GM18909 (cell line): ENCODE measurements at regions not wholly inside any gene's neighbourhood (a gene's known extent, or its start where the extent isn't known, plus 50 kb on each side); places are given as distances from the start of the nearest gene placed in this dataset.
"Not testable (repeated sequence)": the region's sequence is repeated elsewhere in the genome, so short reads cannot be mapped to it uniquely, and the experiment has no call there.

Source experiments
- ATAC-seq: cut with Tn5 transposase; IDR thresholded peaks from one replicate; pipeline ENCODE4 v1.9.1; 2021; ENCODE audit warnings: mild to moderate bottlenecking; ENCODE audit not compliant: unreplicated experiment, poor library complexity

DNA sequence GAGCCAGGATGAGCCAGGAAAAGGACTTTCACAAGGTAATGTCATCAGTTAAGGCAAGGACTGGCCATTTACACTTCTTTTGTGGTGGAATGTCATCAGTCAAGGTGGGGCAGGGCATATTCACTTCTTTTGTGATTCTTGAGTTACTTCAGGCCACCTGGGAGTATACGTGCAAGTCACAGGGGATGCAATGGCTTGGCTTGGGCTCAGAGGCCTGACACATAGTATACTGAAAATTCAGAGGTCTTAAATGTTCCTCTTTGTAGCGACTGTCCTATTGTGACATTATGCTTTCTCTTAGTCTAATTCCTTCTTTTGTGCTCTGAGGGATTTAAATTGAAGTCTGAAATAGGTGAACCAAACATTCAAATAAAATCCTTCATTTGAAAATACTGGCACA lies 121.8 kb upstream of the TFPI start:
- not testable (repeated sequence) for ATAC-seq

DNA sequence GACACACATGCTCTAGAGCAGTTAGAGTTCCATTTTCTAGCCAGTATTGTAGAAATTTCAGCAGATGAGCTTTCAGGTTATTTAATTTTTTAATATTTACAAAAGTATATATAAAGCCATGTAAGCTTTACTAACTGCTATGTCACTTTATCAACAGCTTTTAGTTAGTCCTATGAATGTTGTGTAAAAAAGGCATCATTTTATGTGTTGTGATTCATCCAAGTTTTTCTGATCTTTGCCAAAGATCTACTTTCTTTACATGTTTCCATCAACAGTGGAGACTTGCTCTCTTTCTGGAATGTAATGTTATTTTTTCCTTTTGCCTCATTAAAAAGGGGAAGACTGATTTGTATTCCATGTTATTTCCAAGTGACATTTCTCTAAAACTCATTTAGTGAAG lies 125.2 kb upstream of the TFPI start:
- no peak for ATAC-seq

DNA sequence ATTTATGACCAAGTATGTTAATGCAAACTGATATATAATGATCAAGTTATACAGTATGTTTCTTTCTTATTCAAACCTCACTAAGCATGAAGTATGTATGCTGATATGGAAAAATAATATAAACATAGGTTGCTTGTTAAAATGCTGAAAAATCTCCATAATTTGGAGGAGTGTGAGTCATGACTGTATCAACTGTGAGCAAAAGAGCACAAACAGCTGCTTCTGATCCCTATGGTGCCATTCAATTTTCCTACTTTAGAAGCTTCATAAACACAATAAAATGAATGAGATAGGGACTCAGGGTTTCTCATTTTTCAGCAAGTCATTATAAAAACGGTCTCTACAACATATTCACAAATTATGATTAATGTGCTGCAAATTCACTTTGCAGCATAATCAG lies 129.9 kb upstream of the TFPI start:
- no peak for ATAC-seq

DNA sequence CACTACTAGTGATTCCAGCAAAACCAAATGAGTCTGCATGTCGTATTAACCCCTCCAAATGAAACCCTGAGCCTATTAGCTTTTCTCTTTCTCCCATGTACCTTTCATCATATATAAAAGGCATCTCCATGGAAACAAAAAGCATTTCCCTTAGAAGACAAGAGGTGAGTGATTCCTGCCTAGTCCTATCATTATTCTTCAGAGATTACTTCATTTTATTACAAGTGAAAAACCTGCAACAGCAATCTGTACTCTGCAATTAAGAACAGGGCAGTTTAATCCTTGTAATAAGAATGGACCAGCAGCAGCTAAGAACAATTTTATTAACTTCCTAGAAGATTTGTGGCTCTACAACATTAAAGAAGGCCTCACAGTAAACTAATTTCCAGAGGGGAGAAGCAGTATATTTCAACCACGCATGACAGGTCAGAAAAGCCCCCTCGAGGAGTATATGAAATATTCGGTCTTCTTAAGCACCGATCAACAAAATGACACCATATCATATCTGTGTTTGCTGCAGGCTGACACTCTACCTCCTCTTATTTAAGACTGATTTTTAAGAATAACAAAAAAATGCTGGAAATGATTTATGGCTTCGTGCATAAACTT lies 132.3 kb upstream of the TFPI start:
- no peak for ATAC-seq

DNA sequence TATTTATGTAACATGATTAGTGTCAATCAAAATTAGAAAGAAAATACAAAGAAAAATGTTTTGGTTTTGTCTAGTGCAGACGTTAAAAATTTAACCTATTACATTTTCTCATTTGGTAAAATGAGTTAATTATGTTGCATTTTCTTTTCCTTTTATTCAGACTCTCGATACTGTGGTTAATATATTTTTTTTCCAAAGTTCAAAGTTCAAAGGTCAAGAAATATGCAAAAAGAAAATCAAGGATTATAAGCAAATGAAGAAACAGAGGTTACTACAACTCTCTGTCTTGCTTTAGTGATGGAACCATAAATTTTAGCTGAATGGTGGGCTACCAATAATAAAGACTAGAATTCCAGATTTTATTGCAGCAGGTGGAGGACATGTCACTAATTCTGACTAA lies 133.3 kb upstream of the TFPI start:
- no peak for ATAC-seq

DNA sequence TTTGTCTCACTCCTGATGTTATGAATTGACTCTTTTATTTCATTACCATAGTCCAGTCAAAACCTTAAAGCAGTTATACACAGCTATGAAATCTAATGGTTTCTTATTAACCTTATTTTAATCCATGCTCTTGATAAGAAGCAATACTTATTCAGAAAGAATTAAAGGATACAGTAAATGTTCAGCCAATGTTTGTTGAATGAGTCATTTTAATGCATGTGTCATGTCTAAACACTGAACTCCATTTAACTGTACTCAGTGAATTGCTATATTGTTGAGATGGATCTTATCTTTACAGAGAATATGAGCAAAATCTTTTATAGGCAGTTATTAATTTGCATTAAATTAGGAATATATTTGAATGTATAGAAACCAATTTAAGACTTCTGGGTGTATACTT lies 135.1 kb upstream of the TFPI start:
- ATAC-seq, result no peak

DNA sequence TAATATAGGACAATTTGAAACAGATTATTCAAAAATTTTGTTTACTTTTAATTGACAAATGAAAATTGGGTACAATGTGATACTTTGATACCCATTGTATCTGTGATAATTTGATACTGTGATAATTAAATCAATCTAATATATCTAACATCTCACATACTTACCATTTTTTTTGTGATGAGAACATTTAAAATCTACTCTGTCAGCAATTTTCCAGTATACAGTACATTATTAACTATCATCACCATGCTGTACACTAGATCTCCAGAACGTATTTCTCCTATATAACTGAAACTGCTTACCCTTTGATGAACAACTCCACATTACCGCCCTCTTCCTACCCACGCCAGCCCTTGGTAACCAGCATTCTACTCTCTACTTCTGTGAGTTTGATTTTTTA lies 139.7 kb upstream of the TFPI start:
- ATAC-seq, result no peak

DNA sequence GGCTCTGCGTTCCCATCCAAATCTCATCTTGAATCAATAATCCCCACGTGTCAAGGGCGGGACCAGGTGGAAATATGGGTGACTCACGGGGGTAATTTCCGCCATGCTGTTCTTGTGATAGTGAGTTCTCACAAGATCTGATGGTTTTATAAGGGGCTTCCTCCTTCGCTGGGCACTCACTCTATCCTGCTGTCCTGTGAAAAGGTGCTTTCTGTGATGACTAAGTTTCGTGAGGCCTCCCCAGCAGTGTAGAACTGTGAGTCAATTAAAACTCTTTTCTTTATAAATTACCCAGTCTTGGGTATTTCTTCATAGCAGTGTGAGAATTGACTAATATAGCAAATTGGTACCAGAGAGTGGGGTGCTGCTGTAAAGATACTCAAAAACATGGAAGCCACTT lies 142.4 kb upstream of the TFPI start:
- ATAC-seq, result not testable (repeated sequence)

DNA sequence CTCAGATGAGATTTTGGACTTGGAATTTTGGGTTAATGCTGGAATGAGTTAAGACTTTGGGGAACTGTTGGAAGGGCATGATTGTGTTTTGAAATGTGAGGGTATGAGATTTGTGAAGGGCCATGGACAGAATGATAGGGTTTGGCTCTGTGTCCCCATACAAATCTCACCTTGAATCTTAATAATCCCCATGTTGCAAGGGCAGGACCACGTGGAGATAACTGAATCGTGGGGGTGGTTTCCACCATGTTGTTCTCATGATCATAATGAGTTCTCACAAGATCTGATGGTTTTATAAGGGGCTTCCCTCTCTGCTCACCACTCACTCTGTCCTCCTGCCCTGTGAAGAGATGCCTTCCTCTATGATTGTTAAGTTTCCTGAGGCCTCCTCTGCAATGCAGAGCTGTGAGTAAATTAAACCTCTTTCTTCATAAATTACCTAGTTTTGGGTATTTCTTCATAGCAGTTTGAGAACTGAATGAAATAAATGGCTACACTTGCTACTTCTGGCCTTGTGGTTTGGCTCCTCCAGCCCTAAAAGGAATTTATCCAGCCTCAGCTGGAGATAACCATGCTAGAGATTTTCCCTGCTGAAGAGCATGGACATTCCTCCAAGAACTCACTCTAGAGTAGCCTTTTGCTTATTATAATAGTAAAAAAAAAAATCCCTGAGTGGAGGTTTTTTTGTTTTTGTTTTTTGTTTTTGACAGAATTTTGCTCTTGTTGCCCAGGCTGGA lies 144.3 kb upstream of the TFPI start:
- no peak for ATAC-seq

DNA sequence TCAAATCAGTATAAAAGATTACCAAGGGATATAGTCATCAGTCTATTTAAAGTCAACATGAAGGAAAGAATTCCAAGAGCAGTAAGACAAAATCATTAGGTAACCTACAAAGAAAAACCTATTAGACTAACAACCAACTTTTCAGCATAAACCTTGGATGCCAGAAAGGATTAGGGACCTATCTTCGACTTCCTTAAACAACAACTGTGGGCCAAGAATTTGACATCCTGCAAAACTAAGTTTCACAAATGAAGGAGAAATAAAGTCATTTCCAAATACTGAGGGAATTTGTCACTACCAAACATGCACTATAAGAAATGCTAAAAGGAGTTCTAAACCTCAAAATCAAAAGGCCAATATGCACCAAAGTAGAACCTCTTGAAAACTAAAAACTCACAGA lies 147.9 kb upstream of the TFPI start:
- ATAC-seq, result no peak

DNA sequence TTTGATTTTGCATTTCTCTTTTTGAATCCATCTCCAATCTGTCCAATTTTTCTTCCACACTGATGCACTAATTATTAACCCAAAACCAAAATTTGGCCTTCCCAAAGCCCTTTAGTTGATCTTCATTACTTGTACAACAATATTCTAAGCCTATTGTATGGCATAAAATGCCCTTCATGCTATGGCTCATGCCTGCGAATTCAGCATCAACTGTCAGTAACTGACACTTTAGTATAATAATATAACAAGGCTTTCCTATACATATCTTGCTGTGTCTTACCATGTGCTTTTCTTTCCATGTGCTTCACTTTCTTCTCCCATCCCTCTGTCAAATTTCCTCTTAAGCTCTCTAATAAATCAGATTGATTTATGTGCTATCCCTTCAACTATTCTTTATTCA lies 154.0 kb upstream of the TFPI start:
- ATAC-seq, result no peak

DNA sequence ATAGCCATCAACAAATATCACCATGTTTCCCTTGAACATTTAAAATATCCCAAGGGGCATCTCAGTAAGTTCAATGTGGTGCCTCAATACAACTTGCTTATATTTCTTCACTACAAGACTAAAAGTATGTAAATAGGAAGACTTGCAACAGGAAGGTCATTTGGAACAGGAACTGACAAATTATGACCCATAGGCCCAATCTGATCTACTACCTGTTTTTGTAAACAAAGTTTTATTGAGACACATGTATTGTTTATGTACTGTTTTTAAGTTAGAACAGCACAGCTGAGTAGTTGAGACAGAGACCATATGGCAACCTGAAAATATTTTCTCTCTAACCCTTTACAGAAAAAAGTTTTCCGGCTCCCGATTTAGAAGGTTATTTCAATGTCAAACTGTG lies 154.8 kb upstream of the TFPI start:
- ATAC-seq, result no peak

DNA sequence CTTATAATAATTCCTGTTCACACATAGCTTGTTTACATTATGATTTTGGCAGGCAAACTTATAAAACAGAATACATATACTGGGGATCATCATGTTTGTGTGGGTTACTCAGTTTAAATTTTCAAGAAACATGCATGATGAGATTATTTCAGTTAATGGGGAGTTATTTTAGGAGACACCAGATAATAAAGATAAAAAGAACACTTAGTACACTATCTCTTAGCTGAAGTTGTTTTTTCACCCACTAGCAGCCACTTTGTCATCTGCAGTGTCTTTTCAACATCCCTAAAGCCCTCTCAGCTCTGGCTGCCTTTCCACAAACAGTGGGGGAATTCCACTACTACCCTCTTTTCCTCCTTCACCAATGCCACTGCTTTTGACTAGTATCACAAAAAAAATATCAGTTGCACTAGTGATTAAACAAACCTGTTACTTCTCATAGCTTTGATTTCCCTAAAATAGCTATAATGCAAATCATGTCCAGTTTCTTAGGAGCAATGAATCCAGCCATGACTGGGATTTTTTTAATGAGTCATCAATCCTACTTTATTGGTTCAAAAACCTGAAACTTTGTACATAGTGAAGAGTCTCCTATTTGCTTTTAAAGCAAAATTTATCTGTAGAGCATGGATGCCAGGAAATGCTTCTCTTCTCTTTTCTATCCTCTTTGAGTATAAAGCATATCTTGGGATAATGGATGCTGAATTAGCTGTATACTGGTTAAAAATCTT lies 156.7 kb upstream of the TFPI start:
- ATAC-seq, result no peak

DNA sequence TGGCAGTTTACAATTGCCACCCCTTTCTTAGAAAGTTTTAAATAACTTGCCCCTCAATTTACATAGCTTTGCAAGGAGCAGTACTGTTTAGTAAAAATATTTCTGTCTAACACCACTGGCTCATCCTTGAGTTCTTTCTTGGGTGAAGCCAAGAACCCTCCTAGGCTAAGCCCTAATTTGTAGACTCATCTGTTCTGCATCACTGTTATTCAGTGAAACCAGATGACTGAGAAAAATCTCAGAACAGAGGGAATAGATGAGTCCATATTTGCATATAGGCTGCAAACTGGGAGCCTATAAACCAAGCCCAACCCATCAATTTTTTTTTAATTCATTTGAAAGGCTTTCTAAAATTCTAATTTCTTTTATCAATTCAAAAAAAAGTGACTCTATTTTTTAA lies 161.4 kb upstream of the TFPI start:
- ATAC-seq, result no peak

DNA sequence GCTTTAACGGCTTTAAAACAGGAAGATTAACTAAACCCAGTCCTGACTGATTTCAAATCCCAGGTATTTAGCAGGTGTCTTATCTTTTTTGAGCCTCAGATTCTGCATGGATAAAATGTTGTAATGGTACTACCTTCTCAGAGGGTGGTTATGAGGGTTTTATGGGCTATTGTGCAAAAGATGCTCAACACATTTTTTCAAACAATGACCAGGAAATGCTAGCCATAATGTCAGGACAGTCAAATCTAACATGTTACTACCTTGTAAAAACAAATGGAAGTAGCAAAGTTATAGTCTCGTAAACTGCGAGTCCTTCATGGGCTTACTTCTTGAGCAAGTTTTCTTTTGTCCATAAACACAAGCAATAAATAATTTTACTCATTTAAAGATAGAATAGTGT lies 162.1 kb upstream of the TFPI start:
- no peak for ATAC-seq

DNA sequence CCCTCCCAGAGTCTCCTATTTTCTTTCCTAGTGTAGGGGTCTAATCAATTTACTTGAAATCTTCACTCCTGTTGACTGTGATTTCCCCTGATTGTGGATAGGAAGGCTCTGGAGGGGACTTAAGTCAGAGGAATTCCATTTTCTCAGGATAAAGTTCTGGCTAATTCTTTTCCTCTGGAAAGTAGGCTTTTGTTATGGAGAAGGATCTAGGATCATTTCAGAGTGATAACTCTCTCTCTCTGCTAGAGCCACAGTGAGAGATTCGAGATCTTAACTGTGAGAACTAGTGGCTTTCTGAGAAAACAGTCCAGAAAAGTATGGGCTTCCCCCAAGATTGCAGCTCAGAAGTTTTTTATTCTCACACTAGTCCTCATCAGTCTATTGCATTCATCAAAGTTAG lies 163.9 kb upstream of the TFPI start:
- no peak for ATAC-seq

DNA sequence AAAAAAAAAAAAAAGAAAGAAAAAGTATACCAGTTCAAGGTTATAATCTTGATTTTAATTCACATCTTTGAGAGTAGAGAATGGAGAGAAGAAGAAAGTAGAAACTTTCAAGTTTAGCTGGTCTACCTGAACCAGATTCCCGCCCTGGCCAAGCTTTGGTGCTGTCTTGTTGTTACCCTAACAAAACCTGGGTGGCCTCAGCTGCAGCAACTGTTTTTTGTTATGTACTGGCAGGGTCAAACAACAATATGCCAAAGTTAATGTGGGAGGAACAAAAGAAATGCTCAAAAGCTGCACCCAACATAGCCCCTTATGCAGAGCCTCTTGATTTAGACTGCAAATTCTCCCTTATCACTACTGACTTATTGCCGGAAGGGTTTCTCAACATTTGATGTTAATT lies 165.3 kb upstream of the TFPI start:
- ATAC-seq, result no peak

DNA sequence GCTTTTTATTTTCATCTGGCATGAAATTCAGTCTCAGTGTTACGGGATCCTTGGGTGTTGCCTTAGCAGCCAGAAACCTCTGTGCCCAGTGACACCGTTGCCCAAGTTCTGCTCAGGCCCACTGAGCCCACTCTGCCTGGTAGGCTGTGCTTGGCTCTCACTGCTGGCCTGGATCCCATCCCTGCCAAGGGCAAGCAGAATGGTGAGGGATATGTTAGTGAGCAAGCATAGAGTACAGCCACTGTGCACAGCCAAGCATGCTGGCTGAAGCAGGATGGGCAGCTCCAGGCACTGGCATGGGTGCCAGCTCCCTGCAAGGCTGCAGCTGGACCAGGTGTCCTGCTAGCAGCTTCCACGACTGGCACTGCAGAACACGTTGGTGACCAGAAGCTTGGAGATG lies 194.7 kb upstream of the TFPI start:
- no peak for ATAC-seq

DNA sequence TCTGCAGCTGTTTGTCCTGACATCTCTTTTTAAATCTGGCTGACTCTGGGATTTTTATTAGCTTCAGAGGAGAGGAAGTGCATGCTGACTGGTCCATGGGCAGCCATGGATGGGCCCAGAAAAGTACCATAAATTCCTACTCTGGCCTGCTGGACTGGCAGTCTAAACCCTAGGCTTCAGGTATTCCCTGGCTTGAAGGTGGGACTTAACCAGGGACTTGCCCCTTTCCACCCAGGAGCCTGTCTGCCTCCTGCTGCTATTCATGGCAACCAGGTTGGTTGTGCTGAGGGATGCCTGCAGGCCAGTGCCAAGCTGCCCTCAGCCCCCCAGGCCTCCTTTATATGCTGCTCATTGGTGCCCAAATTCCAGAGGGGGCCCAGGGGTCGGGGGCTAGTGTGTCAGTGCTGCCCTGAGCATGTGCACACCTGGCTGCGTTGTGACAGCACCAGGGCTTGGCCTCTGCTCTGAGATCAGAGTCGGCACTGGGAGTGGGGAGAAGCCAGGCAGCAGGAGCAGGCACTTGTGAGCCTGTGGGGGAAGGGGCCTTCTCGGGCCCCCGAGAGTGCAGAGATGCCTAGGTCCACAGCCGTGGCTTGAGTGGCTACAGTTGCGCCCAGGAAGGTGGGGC lies 195.7 kb upstream of the TFPI start:
- ATAC-seq, result no peak

DNA sequence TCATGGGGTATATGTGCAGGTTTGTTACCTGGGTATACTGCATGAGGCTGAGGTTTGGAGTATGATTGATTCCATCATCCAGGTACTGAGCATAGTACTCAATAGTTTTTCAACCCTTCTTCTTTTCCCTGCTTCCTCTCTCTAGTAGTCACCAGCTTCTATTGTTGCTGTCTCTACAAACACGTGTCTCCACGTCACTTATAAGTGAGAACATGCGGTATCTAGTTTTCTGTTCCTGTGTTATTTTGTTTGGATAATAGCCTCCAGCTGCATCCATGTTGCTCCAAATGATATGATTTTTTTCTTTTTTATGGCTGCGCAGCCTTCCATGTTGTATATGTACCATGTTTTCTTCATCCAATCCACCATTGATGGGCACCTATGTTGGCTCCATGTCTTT lies 214.8 kb upstream of the TFPI start:
- no peak for ATAC-seq

DNA sequence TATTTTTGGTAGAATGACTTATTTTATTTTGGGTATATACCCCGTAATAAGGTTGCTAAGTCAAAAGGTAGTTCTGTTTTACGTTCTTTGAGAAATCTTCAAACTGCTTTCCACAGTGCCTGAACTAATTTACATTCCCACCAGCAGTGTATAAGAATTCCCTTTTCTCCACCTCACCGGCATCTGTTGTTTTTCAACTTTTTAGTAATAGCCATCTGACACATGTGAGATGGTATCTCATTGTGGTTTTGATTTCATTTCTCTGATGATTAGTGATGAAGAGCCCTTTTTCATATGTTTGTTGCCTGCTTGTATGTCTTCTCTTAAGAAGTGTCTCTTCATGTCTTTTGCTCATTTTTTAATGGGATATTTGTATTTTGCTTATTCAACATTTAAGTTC lies 215.2 kb upstream of the TFPI start:
- no peak for ATAC-seq
